ENCODE measurements at regions not wholly inside any gene's neighbourhood (a gene's known extent, or its start where the extent isn't known, plus 50 kb on each side); places are given as distances from the start of the nearest gene placed in this dataset.

GRCh38 chr12:123040106-123040505 is 59.6 kb downstream of the ARL6IP4 start:
- no peak for DNase-seq

GRCh38 chr12:123038966-123039365 is 58.5 kb downstream of the ARL6IP4 start:
- no peak for DNase-seq

GRCh38 chr12:123038486-123038885 is 58.0 kb downstream of the ARL6IP4 start:
- no peak for DNase-seq

- DNase-seq, result peak; percentile 33
These were observed 57.3 kb downstream of the ARL6IP4 start for GRCh38 chr12:123037791-123038190.

GRCh38 chr12:123036466-123037285 is 56.2 kb downstream of the ARL6IP4 start:
- no peak for DNase-seq

- no peak for DNase-seq
These were observed 55.4 kb downstream of the ARL6IP4 start for GRCh38 chr12:123035841-123036240.

GRCh38 chr12:123034865-123035264 is 54.4 kb downstream of the ARL6IP4 start:
- DNase-seq, result no peak

GRCh38 chr12:123034022-123034541 is 53.6 kb downstream of the ARL6IP4 start:
- DNase-seq, result no peak

- no peak for DNase-seq
These were observed 53.0 kb downstream of the ARL6IP4 start for GRCh38 chr12:123033392-123034021.

- DNase-seq, result peak; percentile 23
These were observed 52.4 kb downstream of the ARL6IP4 start for GRCh38 chr12:123032736-123033391.

All from NCI-H510A treated with DMSO at 0.1 percent for 48 hours (cell line).